GM23248 (cell line): ENCODE measurements at regions not wholly inside any gene's neighbourhood (a gene's known extent, or its start where the extent isn't known, plus 50 kb on each side); places are given as distances from the start of the nearest gene placed in this dataset.
A peak's percentile ranks its signal among the peaks of the same experiment; 100 is the strongest.

Experiments
- DNase-seq: peaks from one replicate; pipeline ENCODE4 v3.0.0-alpha.2; 2015
- H2AFZ ChIP-seq: fragments of 200-600 bp; sonication (generic); 2 replicates; pipeline ENCODE4 v1.6.1; 2016; ENCODE audit warnings: antibody characterized with exemption
- H3F3A ChIP-seq: fragments of 200-600 bp; sonication (generic); 2 replicates; pipeline ENCODE4 v1.6.1; 2016; ENCODE audit warnings: mild to moderate bottlenecking, antibody characterized with exemption, mixed run types; ENCODE audit not compliant: insufficient read depth
- H3K27ac ChIP-seq: fragments of 200-600 bp; sonication (generic); 2 replicates; pipeline ENCODE4 v1.5.1; 2016; ENCODE audit warnings: mild to moderate bottlenecking
- H3K27me3 ChIP-seq: fragments of 200-600 bp; sonication (generic); replicated peaks from 2 replicates; pipeline ENCODE4 v1.6.1; 2016; ENCODE audit warnings: mild to moderate bottlenecking; ENCODE audit not compliant: insufficient read depth
- H3K36me3 ChIP-seq: fragments of 200-600 bp; sonication (generic); 2 replicates; pipeline ENCODE4 v1.6.1; 2016; ENCODE audit warnings: low read depth, mild to moderate bottlenecking
- H3K4me1 ChIP-seq: fragments of 200-600 bp; sonication (generic); 2 replicates; pipeline ENCODE4 v1.6.1; 2016; ENCODE audit warnings: mild to moderate bottlenecking; ENCODE audit not compliant: insufficient read depth
- H3K4me2 ChIP-seq: fragments of 200-600 bp; sonication (generic); one replicate; pipeline ENCODE4 v1.6.1; 2016; ENCODE audit warnings: mild to moderate bottlenecking; ENCODE audit not compliant: unreplicated experiment
- H3K4me3 ChIP-seq: fragments of 200-600 bp; sonication (generic); 2 replicates; pipeline ENCODE4 v1.5.1; 2016; ENCODE audit warnings: mild to moderate bottlenecking
- H3K79me2 ChIP-seq: fragments of 200-600 bp; sonication (generic); 2 replicates; pipeline ENCODE4 v1.6.1; 2016; ENCODE audit warnings: mild to moderate bottlenecking; ENCODE audit not compliant: insufficient read depth
- H3K9ac ChIP-seq: fragments of 200-600 bp; sonication (generic); 2 replicates; pipeline ENCODE4 v1.6.1; 2016; ENCODE audit warnings: mild to moderate bottlenecking
- H3K9me2 ChIP-seq: fragments of 200-600 bp; sonication (generic); 2 replicates; pipeline ENCODE4 v1.6.1; 2016; ENCODE audit warnings: mixed run types, mild to moderate bottlenecking, moderate library complexity; ENCODE audit not compliant: insufficient read depth
- H3K9me3 ChIP-seq: fragments of 200-600 bp; sonication (generic); one replicate; pipeline ENCODE4 v1.6.1; 2017; ENCODE audit warnings: low read depth
- H4K20me1 ChIP-seq: fragments of 200-600 bp; sonication (generic); 2 replicates; pipeline ENCODE4 v1.6.0; 2016; ENCODE audit not compliant: insufficient read depth
- EZH2 ChIP-seq: fragments of 200-600 bp; sonication (generic); IDR thresholded peaks from 2 replicates; pipeline ENCODE4 v1.6.1; 2018; ENCODE audit warnings: antibody characterized with exemption, mild to moderate bottlenecking; ENCODE audit not compliant: insufficient read depth, poor library complexity, severe bottlenecking
- EZH2phosphoT487 ChIP-seq: fragments of 200-600 bp; sonication (generic); IDR thresholded peaks from 2 replicates; pipeline ENCODE4 v1.6.1; 2018; ENCODE audit warnings: antibody characterized with exemption, moderate library complexity, mild to moderate bottlenecking, low read depth; ENCODE audit not compliant: insufficient read depth
- WGBS, 2 experiments: methylation state at CpG; one replicate each; pipeline ENCODE4 v1.1.6; 2015 to 2017; ENCODE audit warnings: low lambda C conversion rate in 2 of 2, low coverage in 1 of 2; ENCODE audit errors: missing lambda C conversion rate in 2 of 2; 5-methylcytosine and 5-hydroxymethylcytosine counted together
- in situ Hi-C: fragments of 300-500 bp; cut with MboI; formaldehyde crosslinking; loops from 2 replicates; pipeline ENCODE4 v1.15.0; 2020

GRCh38 chr3:104428337-104428925 lies 938.3 kb upstream of the ALCAM start:
- no peak for TF ChIP-seq EZH2phosphoT487
- TF ChIP-seq EZH2 = no peak
- no peaks in the 10 kb centered on the region for H3F3A ChIP-seq
- H3K4me2 ChIP-seq = no peak overlapping the region
- no peak overlapping the region for H2AFZ ChIP-seq
- H3K9ac ChIP-seq = no peak overlapping the region
- H3K27ac ChIP-seq = no peak overlapping the region
- no peaks in the 10 kb centered on the region for H3K9me2 ChIP-seq
- in situ Hi-C loops = no loop called here
- H4K20me1 ChIP-seq = no peaks in the 10 kb centered on the region
- no peaks in the 10 kb centered on the region for H3K27me3 ChIP-seq
- H3K4me3 ChIP-seq = no peak overlapping the region
- no peak for DNase-seq
- H3K9me3 ChIP-seq = no peaks in the 10 kb centered on the region
- H3K36me3 ChIP-seq = no peaks in the 10 kb centered on the region
- no peaks in the 10 kb centered on the region for H3K79me2 ChIP-seq
- no peaks in the 10 kb centered on the region for H3K4me1 ChIP-seq
- 27 to 44% methylated on average over 2 of the region's 2 CpGs for WGBS, 2 experiments

GRCh38 chr3:104429727-104430126 lies 937.0 kb upstream of the ALCAM start:
- Histone ChIP-seq H3K79me2 (no peaks in the 10 kb centered on the region), H3F3A (no peaks in the 10 kb centered on the region), H3K9ac (no peak overlapping the region), H3K36me3 (no peaks in the 10 kb centered on the region), H4K20me1 (no peaks in the 10 kb centered on the region), H3K4me2 (no peak overlapping the region), H3K27me3 (no peaks in the 10 kb centered on the region), H2AFZ (no peak overlapping the region), H3K9me2 (no peaks in the 10 kb centered on the region), H3K4me3 (no peak overlapping the region), H3K9me3 (no peaks in the 10 kb centered on the region), H3K4me1 (no peaks in the 10 kb centered on the region), H3K27ac (no peak overlapping the region)
- no peak for TF ChIP-seq EZH2phosphoT487
- no peak for TF ChIP-seq EZH2
- 32 to 40% methylated on average over 3 of the region's 3 CpGs for WGBS, 2 experiments
- no peak for DNase-seq
- in situ Hi-C loops = no loop called here

DNA sequence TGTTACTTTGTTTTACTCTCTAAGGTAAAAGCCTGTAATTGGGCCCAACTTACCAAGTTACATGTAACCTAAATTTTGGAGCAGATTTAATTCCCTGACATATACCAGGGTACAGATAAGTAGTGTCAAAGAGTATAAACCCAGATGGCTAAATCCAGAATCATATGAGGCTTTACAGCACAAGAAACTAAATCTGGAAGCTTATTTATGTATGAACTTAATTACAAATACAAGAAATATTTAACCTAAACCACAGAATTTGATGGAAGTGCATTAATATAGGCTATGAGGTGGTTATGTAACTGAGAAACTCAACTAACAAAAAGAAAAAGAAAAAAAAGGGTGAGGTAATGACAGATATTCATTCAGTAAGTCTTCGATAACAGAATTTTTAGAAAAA lies 930.2 kb upstream of the ALCAM start:
- in situ Hi-C loops = no loop called here
- DNase-seq = no peak
- no peaks in the 10 kb centered on the region for H3K9me2 ChIP-seq
- H3K9me3 ChIP-seq = no peaks in the 10 kb centered on the region
- H3F3A ChIP-seq = peaks cover 4% of the 10 kb centered on the region; the same call in 1 of the 2 replicates
- H3K4me1 ChIP-seq = peaks cover 14% of the 10 kb centered on the region; the same call in 1 of the 2 replicates
- H3K27me3 ChIP-seq = no peaks in the 10 kb centered on the region
- WGBS, 2 experiments = 10 to 14% methylated on average over 1 of the region's 1 CpG
- no peaks in the 10 kb centered on the region for H4K20me1 ChIP-seq
- no peaks in the 10 kb centered on the region for H3K79me2 ChIP-seq
- no peaks in the 10 kb centered on the region for H3K36me3 ChIP-seq
- H3K27ac ChIP-seq = no peak overlapping the region
- no peak overlapping the region for H3K4me3 ChIP-seq
- no peak for TF ChIP-seq EZH2phosphoT487
- no peak for TF ChIP-seq EZH2
- H3K9ac ChIP-seq = no peak overlapping the region
- H2AFZ ChIP-seq = no peak overlapping the region
- no peak overlapping the region for H3K4me2 ChIP-seq

DNA sequence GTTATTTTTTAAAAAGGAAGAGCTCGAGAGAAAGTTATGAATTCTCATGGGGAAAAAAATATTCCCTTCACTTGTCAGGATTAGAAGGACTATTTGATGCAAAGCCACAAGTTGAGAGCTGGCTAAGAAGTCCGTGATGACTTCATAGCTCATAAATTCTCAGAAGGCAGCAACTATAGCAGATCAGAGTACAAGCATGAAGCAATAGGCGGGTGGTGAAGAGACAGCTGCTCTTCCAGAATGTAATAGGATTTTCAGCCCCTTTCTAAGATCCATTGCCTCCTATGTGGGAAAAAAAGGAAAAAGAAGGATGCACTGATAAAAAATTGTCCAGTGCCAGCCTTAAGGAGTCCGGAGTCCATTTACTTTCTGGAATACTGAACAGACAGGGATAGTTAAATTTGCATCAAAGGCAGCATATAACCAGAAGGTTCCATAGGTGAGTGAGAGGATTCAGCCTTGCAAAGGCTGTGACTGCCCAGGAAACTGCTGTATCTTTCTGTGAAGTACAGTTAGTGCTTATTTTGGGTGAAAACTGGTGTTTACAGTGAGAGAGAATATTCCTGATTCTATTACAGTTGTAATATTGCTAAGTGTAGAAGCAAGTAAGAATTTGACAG lies 929.5 kb upstream of the ALCAM start:
- peak; percentile 69 for DNase-seq
- whole genome bisulfite sequencing, 2 experiments = 1 to 2% methylated on average over 4 of the region's 4 CpGs
- Histone ChIP-seq H3K4me3 (no peak overlapping the region), H3K4me1 (peaks cover 14% of the 10 kb centered on the region; the same call in 1 of the 2 replicates), H3K79me2 (no peaks in the 10 kb centered on the region), H2AFZ (no peak overlapping the region), H3K4me2 (peak overlapping the region; percentile 21), H4K20me1 (no peaks in the 10 kb centered on the region), H3K27ac (no peak overlapping the region), H3F3A (peaks cover 4% of the 10 kb centered on the region; the same call in 1 of the 2 replicates), H3K27me3 (no peaks in the 10 kb centered on the region), H3K9me3 (no peaks in the 10 kb centered on the region), H3K9ac (no peak overlapping the region), H3K9me2 (no peaks in the 10 kb centered on the region), H3K36me3 (no peaks in the 10 kb centered on the region)
- in situ Hi-C loops = no loop called here
- TF ChIP-seq EZH2phosphoT487 (no peak), EZH2 (no peak)
